ENCODE measurements at regions not wholly inside any gene's neighbourhood (a gene's known extent, or its start where the extent isn't known, plus 50 kb on each side); places are given as distances from the start of the nearest gene placed in this dataset.

GRCh38 chr4:125719987-125720386 lies 405.2 kb downstream of the FAT4 start:
- TF ChIP-seq CTCF (IDR thresholded peaks at IDR 0.05), result no peak
- TF ChIP-seq ZFX (IDR thresholded peaks at IDR 0.05; ENCODE audit: borderline replicate concordance), result no peak

Measured in 22Rv1 (cell line).